ENCODE measurements at regions not wholly inside any gene's neighbourhood (a gene's known extent, or its start where the extent isn't known, plus 50 kb on each side); places are given as distances from the start of the nearest gene placed in this dataset.

DNA sequence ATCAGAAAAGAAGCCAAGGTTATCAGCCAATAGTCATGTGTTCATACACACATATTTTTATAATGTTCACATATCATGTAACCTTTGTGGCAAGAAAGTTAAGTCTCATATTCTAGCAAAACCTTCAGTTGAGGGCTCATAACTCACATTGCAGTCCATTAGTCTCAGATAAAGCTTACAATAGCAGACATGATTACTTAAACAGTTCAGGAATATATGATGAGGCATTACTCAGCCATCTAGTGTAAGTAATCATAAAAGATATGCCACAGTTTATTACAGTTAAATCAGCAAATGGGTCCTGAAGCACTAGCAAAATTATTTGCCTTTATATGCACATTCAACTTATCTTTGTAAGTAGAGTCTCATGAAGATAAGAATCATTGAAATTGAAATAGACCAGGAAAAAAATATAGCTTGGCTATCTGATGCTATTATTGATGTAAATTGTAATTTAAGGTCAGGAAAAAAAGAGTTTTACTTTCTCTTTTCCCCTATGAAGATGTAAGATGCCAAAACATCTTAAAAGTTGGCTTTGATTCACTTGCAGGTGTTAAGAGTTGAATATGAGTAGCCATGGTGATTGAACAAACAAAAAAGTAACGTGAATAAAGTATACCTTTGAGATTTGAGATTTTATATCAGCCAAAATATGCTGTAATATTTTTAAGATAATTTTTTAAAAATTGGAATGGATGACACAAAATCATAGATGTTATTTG, 537.0 kb downstream of the SLC6A15 start:
- TF ChIP-seq, protein P1, sequence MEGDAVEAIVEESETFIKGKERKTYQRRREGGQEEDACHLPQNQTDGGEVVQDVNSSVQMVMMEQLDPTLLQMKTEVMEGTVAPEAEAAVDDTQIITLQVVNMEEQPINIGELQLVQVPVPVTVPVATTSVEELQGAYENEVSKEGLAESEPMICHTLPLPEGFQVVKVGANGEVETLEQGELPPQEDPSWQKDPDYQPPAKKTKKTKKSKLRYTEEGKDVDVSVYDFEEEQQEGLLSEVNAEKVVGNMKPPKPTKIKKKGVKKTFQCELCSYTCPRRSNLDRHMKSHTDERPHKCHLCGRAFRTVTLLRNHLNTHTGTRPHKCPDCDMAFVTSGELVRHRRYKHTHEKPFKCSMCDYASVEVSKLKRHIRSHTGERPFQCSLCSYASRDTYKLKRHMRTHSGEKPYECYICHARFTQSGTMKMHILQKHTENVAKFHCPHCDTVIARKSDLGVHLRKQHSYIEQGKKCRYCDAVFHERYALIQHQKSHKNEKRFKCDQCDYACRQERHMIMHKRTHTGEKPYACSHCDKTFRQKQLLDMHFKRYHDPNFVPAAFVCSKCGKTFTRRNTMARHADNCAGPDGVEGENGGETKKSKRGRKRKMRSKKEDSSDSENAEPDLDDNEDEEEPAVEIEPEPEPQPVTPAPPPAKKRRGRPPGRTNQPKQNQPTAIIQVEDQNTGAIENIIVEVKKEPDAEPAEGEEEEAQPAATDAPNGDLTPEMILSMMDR (IDR thresholded peaks at IDR 0.05; ENCODE audit: low read depth, low read length): no peak
- TF ChIP-seq EZH2phosphoT487 (IDR thresholded peaks at IDR 0.05; ENCODE audit: low read depth): no peak
